H1 (cell line): ENCODE measurements at regions not wholly inside any gene's neighbourhood (a gene's known extent, or its start where the extent isn't known, plus 50 kb on each side); places are given as distances from the start of the nearest gene placed in this dataset.

ENCODE experiments used
- CTCF ChIA-PET: fragments of 300-600 bp; sonication (Branson Sonifier 250); formaldehyde crosslinking; loops from one replicate; lab custom pipeline; 2021; ENCODE audit not compliant: partially characterized antibody; lab: Charles Lee
- POLR2A ChIA-PET: fragments of 300-600 bp; sonication (Branson Sonifier 250); formaldehyde crosslinking; loops from one replicate; lab custom pipeline; 2021; ENCODE audit warnings: inconsistent platforms; ENCODE audit not compliant: partially characterized antibody; lab: Charles Lee
- DNase-seq, 2 experiments: peaks; one replicate each; pipeline versions ENCODE4 v3.0.0 to v3.0.0-alpha.2; 2010 to 2022; ENCODE audit warnings: low spot score in 2 of 2, low read depth in 1 of 2, mixed read lengths in 1 of 2
- FAIRE-seq: peaks from 2 replicates; lab custom pipeline; 2011; peaks lifted over from hg19 to GRCh38; lab: Jason Lieb, UNC
- H2AFZ ChIP-seq: 2 replicates; pipeline ENCODE4 v1.8.1; 2012; ENCODE audit warnings: low read length, inconsistent platforms
- H2AK5ac ChIP-seq: 2 replicates; pipeline ENCODE4 v1.6.1; 2013; ENCODE audit warnings: low read depth, low read length
- H2BK120ac ChIP-seq: replicated peaks from 2 replicates; pipeline ENCODE3; 2013; ENCODE audit warnings: low read depth, low read length, inconsistent platforms
- H2BK12ac ChIP-seq: 2 replicates; pipeline ENCODE4 v1.6.1; 2013; ENCODE audit warnings: low read depth, low read length
- H2BK15ac ChIP-seq: 2 replicates; pipeline ENCODE4 v1.6.1; 2013; ENCODE audit warnings: low read length
- H2BK20ac ChIP-seq: 2 replicates; pipeline ENCODE4 v1.6.1; 2013; ENCODE audit warnings: low read length
- H2BK5ac ChIP-seq: 2 replicates; pipeline ENCODE4 v1.6.1; 2013; ENCODE audit warnings: low read depth, low read length
- H3K14ac ChIP-seq: 2 replicates; pipeline ENCODE4 v1.6.1; 2013; ENCODE audit warnings: inconsistent platforms; ENCODE audit not compliant: insufficient read length
- H3K18ac ChIP-seq: 2 replicates; pipeline ENCODE4 v1.6.1; 2013; ENCODE audit warnings: low read length; ENCODE audit errors: extremely low read depth
- H3K23ac ChIP-seq: 2 replicates; pipeline ENCODE4 v1.6.1; 2013; ENCODE audit warnings: inconsistent platforms; ENCODE audit not compliant: insufficient read length
- H3K23me2 ChIP-seq: 2 replicates; pipeline ENCODE4 v1.6.1; 2013; ENCODE audit warnings: low read depth, low read length
- H3K27ac ChIP-seq: 2 replicates; pipeline ENCODE4 v1.6.1; 2011; ENCODE audit warnings: low read depth, low read length, inconsistent platforms
- H3K27me3 ChIP-seq, 4 experiments: replicated peaks in 1 of 4; 1 replicate in 1 of 4; 2 replicates in 3 of 4; pipeline versions ENCODE4 v1.6.1 to v1.8.1; 2011 to 2013; ENCODE audit warnings: low read length in 3 of 4, mild to moderate bottlenecking in 3 of 4, inconsistent platforms in 2 of 4, mixed read lengths in 2 of 4, moderate library complexity in 1 of 4; ENCODE audit not compliant: control insufficient read depth in 3 of 4, insufficient read depth in 3 of 4; ENCODE audit errors: extremely low read depth in 1 of 4
- H3K36me3 ChIP-seq, 4 experiments: 2 replicates each; pipeline versions ENCODE4 v1.6.1 to v1.8.1; 2011 to 2013; ENCODE audit warnings: mild to moderate bottlenecking in 4 of 4, low read length in 3 of 4, moderate library complexity in 2 of 4, control low read depth in 1 of 4, inconsistent platforms in 1 of 4; ENCODE audit not compliant: insufficient read depth in 4 of 4, control insufficient read depth in 2 of 4
- H3K4ac ChIP-seq: replicated peaks from 2 replicates; pipeline ENCODE3; 2013; ENCODE audit warnings: low read length, low read depth, mixed read lengths, inconsistent platforms; ENCODE audit not compliant: insufficient read length
- H3K4me1 ChIP-seq, 4 experiments: replicated peaks in 1 of 4; 1 replicate in 1 of 4; 2 replicates in 3 of 4; pipeline versions ENCODE4 v1.6.1 to v1.8.1; 2011 to 2013; ENCODE audit warnings: low read length in 3 of 4, inconsistent platforms in 2 of 4, mixed read lengths in 1 of 4; ENCODE audit not compliant: insufficient read depth in 4 of 4, control insufficient read depth in 3 of 4
- H3K4me2 ChIP-seq, 2 experiments: 2 replicates each; pipeline versions ENCODE4 v1.6.1 to v1.8.1; 2011 to 2013; ENCODE audit warnings: low read depth in 2 of 2, low read length in 2 of 2, control low read depth in 1 of 2, inconsistent platforms in 1 of 2, mild to moderate bottlenecking in 1 of 2; ENCODE audit not compliant: insufficient read depth in 1 of 2
- H3K4me3 ChIP-seq, 4 experiments: fragments of 200-600, 300-600 bp in 1 of 4; sonication (generic), shearing (Covaris generic), sonication (Bioruptor Twin) in 1 of 4; 2 replicates each; pipeline versions ENCODE4 v1.5.1 to v1.8.1; 2011 to 2016; ENCODE audit warnings: low read length in 4 of 4, low read depth in 3 of 4, control low read depth in 2 of 4, inconsistent platforms in 2 of 4, mild to moderate bottlenecking in 2 of 4, mixed read lengths in 1 of 4, moderate library complexity in 1 of 4; ENCODE audit not compliant: insufficient read depth in 2 of 4; ENCODE audit errors: extremely low read depth in 1 of 4
- H3K56ac ChIP-seq: replicated peaks from 2 replicates; pipeline ENCODE3; 2013; ENCODE audit warnings: low read depth, mild to moderate bottlenecking, mixed read lengths, low read length, inconsistent platforms; ENCODE audit not compliant: insufficient read length
- H3K79me1 ChIP-seq: 2 replicates; pipeline ENCODE4 v1.6.1; 2013; ENCODE audit warnings: low read depth, low read length, control low read depth
- H3K79me2 ChIP-seq, 2 experiments: 2 replicates each; pipeline versions ENCODE4 v1.6.1 to v1.8.1; 2012 to 2013; ENCODE audit warnings: low read length in 2 of 2, mild to moderate bottlenecking in 2 of 2, inconsistent platforms in 1 of 2; ENCODE audit not compliant: insufficient read depth in 2 of 2, control insufficient read depth in 1 of 2
- H3K9ac ChIP-seq, 4 experiments: replicated peaks in 1 of 4; 1 replicate in 1 of 4; 2 replicates in 3 of 4; pipeline versions ENCODE4 v1.6.1 to v1.8.1; 2011 to 2013; ENCODE audit warnings: low read depth in 3 of 4, low read length in 3 of 4, control low read depth in 2 of 4, mild to moderate bottlenecking in 2 of 4, moderate library complexity in 2 of 4, inconsistent platforms in 1 of 4; ENCODE audit errors: extremely low read depth in 1 of 4
- H3K9me3 ChIP-seq, 2 experiments: 2 replicates each; pipeline versions ENCODE4 v1.6.1 to v1.8.1; 2012 to 2013; ENCODE audit warnings: mild to moderate bottlenecking in 2 of 2, moderate library complexity in 2 of 2, control low read depth in 1 of 2, inconsistent platforms in 1 of 2, low read depth in 1 of 2, low read length in 1 of 2, mixed read lengths in 1 of 2; ENCODE audit not compliant: insufficient read depth in 2 of 2
- H4K20me1 ChIP-seq, 2 experiments: replicated peaks in 1 of 2; 2 replicates each; pipeline versions ENCODE3 to v1.8.1; 2011 to 2013; ENCODE audit warnings: inconsistent platforms in 2 of 2, low read length in 2 of 2, mild to moderate bottlenecking in 1 of 2; ENCODE audit not compliant: insufficient read depth in 2 of 2, control insufficient read depth in 1 of 2
- H4K5ac ChIP-seq: 2 replicates; pipeline ENCODE4 v1.6.1; 2013; ENCODE audit warnings: low read length, low read depth, mixed read lengths, inconsistent platforms; ENCODE audit not compliant: insufficient read length
- H4K8ac ChIP-seq: 2 replicates; pipeline ENCODE4 v1.8.0; 2013; ENCODE audit warnings: mild to moderate bottlenecking, moderate library complexity, low read length, inconsistent platforms; ENCODE audit not compliant: insufficient read depth; ENCODE audit errors: extremely low read depth
- H4K91ac ChIP-seq: replicated peaks from 2 replicates; pipeline ENCODE3; 2013; ENCODE audit warnings: low read length, mixed read lengths, inconsistent platforms; ENCODE audit not compliant: insufficient read length
- CTBP2 ChIP-seq: IDR thresholded peaks from 2 replicates; pipeline ENCODE4 v1.7.0; 2011; ENCODE audit warnings: borderline replicate concordance, mild to moderate bottlenecking, moderate library complexity, mixed read lengths, low read length; ENCODE audit not compliant: insufficient read depth, insufficient read length
- NRF1 ChIP-seq: IDR thresholded peaks from 2 replicates; pipeline ENCODE4 v1.6.1; 2011; ENCODE audit warnings: mild to moderate bottlenecking, low read depth, low read length, improper control_type of control experiment
- PHF8 ChIP-seq: fragments of 200-600 bp; sonication (generic); conservative IDR thresholded peaks from 2 replicates; pipeline ENCODE4 v1.7.1; 2012; ENCODE audit warnings: low read depth, mild to moderate bottlenecking, inconsistent platforms, low read length, moderate library complexity
- POLR2A ChIP-seq, 2 experiments: IDR thresholded peaks; 1 replicate in 1 of 2; 2 replicates in 1 of 2; pipeline ENCODE4 v1.6.1; 2011; ENCODE audit warnings: low read depth in 2 of 2, low read length in 2 of 2, mild to moderate bottlenecking in 2 of 2; ENCODE audit errors: control extremely low read depth in 1 of 2
- POLR2AphosphoS5 ChIP-seq: IDR thresholded peaks from 2 replicates; pipeline ENCODE4 v1.6.1; 2011; ENCODE audit warnings: low read depth, low read length
- POU5F1 ChIP-seq: IDR thresholded peaks from 2 replicates; pipeline ENCODE4 v1.6.1; 2011; ENCODE audit warnings: low read depth, mild to moderate bottlenecking, low read length, moderate library complexity
- RBBP5 ChIP-seq: IDR thresholded peaks from 2 replicates; pipeline ENCODE4 v1.7.1; 2012; ENCODE audit warnings: low read depth, mild to moderate bottlenecking, inconsistent platforms, low read length, moderate library complexity, borderline replicate concordance
- SP2 ChIP-seq: IDR thresholded peaks from 2 replicates; pipeline ENCODE4 v1.6.1; 2012; ENCODE audit warnings: mild to moderate bottlenecking, low read length, inconsistent platforms
- SUZ12 ChIP-seq: fragments of 200-600 bp; sonication (generic); IDR thresholded peaks from 2 replicates; pipeline ENCODE4 v1.6.1; 2012; ENCODE audit warnings: mild to moderate bottlenecking, inconsistent platforms, low read length, moderate library complexity, mixed read lengths
- TAF7 ChIP-seq: optimal IDR thresholded peaks from 2 replicates; pipeline ENCODE3; 2011; ENCODE audit warnings: low read depth, mild to moderate bottlenecking, inconsistent platforms, low read length, moderate library complexity, borderline replicate concordance
- YY1 ChIP-seq: IDR thresholded peaks from 2 replicates; pipeline ENCODE4 v1.6.1; 2011; ENCODE audit warnings: low read depth, mild to moderate bottlenecking, low read length
- WGBS, 2 experiments: shearing (Covaris generic) in 1 of 2; methylation state at CpG; one replicate each; pipeline versions ENCODE4 v1.1.6 to v1.1.7; 2013 to 2015; ENCODE audit warnings: low lambda C conversion rate in 2 of 2, mixed read lengths in 2 of 2, inconsistent platforms in 1 of 2, low coverage in 1 of 2, missing lambda C conversion rate in 1 of 2; ENCODE audit not compliant: insufficient replicate concordance in 2 of 2, insufficient coverage in 1 of 2, insufficient read length in 1 of 2; ENCODE audit errors: extremely low coverage in 1 of 2, missing lambda C conversion rate in 1 of 2; 5-methylcytosine and 5-hydroxymethylcytosine counted together
- TF ChIP-seq, protein P1 (sequence below): IDR thresholded peaks from 2 replicates; pipeline ENCODE4 v1.6.1; 2012; ENCODE audit warnings: inconsistent platforms
- TF ChIP-seq, protein P2 (sequence below): IDR thresholded peaks from 2 replicates; pipeline ENCODE4 v1.6.1; 2011; ENCODE audit warnings: low read length, improper control_type of control experiment

DNA sequence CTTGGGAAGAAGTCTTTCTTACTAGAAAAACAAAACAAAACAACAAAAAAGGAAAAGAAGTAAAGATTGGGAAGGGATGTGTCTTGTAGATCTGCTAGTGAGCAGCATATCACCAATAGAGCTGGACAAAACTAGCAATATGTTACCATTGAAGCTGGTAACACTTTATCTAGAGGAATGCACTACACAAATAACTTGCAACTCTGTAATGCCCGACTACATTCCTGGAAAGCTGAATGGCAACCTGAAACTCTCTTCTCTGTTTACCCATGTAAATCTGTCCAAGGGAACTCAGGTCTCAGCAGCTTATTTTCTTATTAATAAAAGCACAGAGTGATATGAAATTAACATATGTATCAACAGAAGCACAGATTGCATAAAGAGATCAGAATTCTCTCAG is 624.4 kb downstream of the KCNH5 start:
- Histone ChIP-seq H3K4ac (no peak overlapping the region), H2BK15ac (no peak overlapping the region), H2AK5ac (no peak overlapping the region), H3K9ac (no peak overlapping the region), H3K79me1 (no peaks in the 10 kb centered on the region), H2BK20ac (no peak overlapping the region), H3K23me2 (no peaks in the 10 kb centered on the region), H3K18ac (no peak overlapping the region), H4K5ac (no peak overlapping the region), H3K9me3 (no peaks in the 10 kb centered on the region), H4K20me1 (no peaks in the 10 kb centered on the region), H2BK5ac (no peak overlapping the region), H4K91ac (no peak overlapping the region), H3K4me2 (no peak overlapping the region), H4K8ac (no peak overlapping the region), H3K27ac (no peak overlapping the region), H3K4me1 (no peaks in the 10 kb centered on the region), H3K36me3 (no peaks in the 10 kb centered on the region), H3K56ac (no peak overlapping the region), H2AFZ (no peak overlapping the region), H2BK120ac (no peak overlapping the region), H3K79me2 (no peaks in the 10 kb centered on the region), H3K27me3 (no peaks in the 10 kb centered on the region), H2BK12ac (no peak overlapping the region), H3K23ac (no peak overlapping the region), H3K4me3 (no peak overlapping the region), H3K14ac (no peak overlapping the region)
- 95% methylated on average over 1 of the region's 1 CpG; no CpG with 5 or more reads in 1 of the 2 experiments for WGBS, 2 experiments
- FAIRE-seq (no peak), DNase-seq (no peak)
- ChIA-PET CTCF (interaction anchor here (0.9 kb wide), 1 partner anchor 113 kb away, joined by 4 read pairs; no protein-coding TSS in a partner anchor), POLR2A (interaction anchor here (1.2 kb wide), 1 partner anchor 25 kb away, joined by 3 read pairs; no protein-coding TSS in a partner anchor)
- TF ChIP-seq, protein P1, sequence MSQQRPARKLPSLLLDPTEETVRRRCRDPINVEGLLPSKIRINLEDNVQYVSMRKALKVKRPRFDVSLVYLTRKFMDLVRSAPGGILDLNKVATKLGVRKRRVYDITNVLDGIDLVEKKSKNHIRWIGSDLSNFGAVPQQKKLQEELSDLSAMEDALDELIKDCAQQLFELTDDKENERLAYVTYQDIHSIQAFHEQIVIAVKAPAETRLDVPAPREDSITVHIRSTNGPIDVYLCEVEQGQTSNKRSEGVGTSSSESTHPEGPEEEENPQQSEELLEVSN, result no peak
- TF ChIP-seq POLR2A (IDR thresholded peaks at IDR 0.05; ENCODE audit: control extremely low read depth in 1 of 2, low read depth in 2 of 2, low read length in 2 of 2), result no peak
- TF ChIP-seq RBBP5, result no peak
- no peak for TF ChIP-seq YY1
- no peak for TF ChIP-seq CTBP2
- TF ChIP-seq PHF8, result no peak
- no peak for TF ChIP-seq POLR2AphosphoS5
- TF ChIP-seq SUZ12, result no peak
- no peak for TF ChIP-seq NRF1
- TF ChIP-seq POU5F1, result no peak
- TF ChIP-seq, protein P2, sequence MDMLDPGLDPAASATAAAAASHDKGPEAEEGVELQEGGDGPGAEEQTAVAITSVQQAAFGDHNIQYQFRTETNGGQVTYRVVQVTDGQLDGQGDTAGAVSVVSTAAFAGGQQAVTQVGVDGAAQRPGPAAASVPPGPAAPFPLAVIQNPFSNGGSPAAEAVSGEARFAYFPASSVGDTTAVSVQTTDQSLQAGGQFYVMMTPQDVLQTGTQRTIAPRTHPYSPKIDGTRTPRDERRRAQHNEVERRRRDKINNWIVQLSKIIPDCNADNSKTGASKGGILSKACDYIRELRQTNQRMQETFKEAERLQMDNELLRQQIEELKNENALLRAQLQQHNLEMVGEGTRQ, result no peak
- TF ChIP-seq TAF7, result no peak
- TF ChIP-seq SP2, result no peak
